ENCODE measurements at regions not wholly inside any gene's neighbourhood (a gene's known extent, or its start where the extent isn't known, plus 50 kb on each side); places are given as distances from the start of the nearest gene placed in this dataset.
"Not testable (repeated sequence)": the region's sequence is repeated elsewhere in the genome, so short reads cannot be mapped to it uniquely, and the experiment has no call there.

DNA sequence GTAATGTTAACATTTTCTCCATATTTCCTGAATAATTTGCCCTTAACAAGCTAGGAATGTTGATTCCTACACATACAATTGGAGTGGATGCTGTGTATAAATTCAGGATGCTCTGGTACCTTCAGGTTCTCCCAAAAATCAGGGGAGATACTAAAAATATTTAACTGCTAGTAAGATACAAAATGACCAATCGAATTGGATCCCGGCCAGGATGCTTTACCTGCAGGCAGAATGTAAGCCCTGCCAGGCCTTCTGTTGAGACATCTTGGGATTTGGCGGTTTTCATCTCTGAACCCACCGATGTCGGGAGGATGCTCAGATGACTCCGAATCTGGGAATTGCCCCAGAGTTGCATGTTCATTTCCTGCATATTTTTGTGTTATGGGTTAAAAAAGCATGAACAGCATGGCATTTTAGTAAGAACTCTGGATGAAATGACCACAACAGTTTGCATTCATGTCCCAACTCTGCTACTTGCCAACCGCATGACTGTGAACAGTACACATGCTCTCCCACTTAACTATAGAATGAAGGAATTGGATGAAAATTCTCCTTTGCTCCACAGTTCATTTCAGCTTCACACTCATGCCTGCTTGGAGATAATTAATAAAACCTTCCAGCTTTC, 241.4 kb upstream of the TBL1XR1 start:
- DNase-seq, result no peak

DNA sequence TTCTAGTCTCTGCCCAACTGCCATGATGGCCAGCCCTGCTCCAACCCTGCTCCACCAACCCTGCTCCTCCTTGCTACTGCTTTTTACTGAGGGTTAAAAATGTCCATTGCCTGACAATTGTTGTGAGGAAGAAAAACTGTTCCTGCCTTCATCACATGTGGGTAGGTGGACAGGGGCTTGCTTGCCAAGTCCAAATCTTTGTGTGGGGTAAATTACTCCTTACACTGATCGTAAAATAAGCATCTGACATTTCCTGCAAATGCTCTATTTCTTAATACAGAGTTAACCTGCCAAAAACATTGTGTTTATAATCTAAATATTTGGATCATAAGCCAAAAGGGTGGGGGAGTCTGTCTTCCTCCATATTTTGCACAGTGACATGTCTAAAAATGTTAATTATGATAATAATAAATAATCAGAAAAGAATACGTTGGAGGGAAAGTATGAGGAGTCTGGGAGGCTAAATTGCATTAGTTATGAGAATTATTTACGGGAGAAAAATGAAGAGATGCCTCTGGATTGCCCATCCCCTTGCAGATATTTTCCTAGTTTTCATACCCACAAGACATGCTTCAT, 242.5 kb upstream of the TBL1XR1 start:
- DNase-seq, result no peak

DNA sequence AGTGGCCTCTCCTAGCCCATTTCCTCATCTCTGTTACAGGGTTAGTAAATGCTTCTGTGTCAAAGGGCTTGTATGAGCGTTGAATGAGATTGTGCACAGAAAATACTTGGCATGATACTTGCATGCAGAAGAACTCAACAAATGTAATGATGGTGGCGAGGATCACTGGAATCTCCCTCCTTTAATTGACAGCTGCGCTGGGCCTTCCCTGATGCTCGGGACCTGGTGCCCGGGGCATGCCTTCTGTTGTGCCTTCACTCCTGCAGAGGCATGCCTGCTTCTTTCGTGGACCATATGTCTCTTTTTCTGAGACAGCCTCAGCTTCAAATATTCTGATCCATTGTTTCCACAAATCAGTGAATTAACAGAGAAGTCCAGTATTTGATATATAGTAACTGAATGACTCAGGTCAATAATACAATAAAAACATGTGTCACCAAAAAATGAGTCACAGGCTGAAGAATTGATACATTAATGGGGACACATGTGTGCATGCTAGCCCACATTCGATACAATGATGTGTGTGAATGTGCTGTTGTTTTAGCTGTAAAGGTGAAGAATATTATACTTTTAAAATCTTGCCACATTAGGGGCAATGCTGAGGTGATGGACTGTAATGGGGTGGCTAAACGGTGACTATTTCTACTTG, 243.3 kb upstream of the TBL1XR1 start:
- no peak for DNase-seq

DNA sequence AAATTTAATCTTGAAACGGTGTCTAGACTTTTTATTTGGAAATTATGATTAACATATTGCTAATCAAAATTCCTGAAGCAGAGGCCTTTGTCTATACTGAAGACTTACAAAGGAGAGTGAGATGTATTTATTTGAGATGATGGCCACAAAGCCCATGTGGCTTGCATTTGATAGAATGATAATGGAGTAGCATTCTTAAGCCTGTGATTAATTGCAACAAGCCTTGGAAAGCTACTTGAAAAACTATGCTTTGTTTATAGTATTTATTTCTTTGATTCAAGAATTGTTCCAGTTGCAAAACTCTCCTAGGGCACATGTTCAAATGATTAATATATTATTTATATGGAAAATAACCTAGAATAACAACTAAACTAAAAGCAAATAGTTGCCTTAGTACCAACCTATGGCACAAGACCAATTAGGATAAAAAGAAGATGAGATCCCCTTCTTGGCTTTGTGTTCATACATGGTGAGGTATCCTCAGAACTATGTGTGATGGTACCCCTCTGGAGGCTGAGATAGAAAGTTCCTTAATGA, 244.1 kb upstream of the TBL1XR1 start:
- no peak for DNase-seq

DNA sequence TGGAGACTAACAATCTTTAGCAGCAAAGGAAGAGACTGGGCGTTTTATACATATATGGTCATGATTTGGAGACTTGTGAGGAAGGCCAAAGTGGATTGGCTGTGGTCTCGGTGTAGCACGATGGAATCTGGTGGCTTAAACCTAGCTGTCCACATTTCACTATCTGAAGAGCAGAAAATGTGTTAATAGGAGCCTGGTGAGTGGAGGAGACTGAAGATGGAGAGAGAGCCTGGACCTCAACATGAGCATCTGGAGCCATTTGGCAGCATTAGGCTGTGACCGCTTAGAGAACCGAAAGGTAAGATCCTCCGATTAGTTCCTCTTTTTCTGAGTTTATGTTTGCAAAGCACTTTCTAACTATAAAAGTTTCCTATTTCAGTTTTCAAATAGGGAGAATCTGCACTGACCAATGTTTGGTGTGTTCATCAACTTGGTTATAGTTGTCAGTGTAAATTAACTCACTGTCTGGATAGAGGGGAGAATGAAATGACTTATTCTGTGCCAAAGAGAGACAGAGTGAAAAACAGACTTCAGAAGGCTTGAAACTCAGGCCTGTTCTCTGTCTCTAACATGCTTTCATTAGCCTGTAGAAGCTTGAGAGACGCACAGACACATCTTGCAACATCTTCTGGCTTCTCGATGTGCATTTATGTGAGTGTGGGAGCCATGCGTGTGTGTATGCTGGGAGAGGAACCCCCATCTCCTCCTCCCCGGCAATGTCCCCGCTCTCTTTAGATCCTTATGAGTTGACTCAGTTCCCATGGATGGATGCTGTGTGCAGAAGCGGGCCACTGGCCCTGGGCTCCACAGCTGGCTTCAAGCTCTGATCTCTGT, 244.7 kb upstream of the TBL1XR1 start:
- no peak for DNase-seq

DNA sequence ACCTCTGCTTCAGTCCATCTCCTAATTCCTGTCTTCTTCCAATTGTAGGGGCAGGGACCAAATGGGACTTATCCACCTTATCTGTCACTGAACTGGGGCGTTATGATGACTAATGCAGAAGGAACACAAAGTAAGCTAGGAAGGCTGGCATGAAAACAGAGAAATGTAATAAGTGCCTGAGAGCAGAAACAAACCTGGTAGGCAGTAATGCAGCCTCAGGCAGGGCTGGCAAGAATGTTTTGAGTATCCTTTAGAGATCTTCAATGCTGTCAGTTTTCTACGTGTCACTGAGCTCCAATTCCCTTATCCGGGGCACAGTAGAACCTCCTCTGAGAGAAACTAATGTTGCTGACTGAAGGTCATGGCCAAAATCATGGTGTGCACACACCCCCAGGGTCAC, 246.2 kb upstream of the TBL1XR1 start:
- DNase-seq, result no peak

DNA sequence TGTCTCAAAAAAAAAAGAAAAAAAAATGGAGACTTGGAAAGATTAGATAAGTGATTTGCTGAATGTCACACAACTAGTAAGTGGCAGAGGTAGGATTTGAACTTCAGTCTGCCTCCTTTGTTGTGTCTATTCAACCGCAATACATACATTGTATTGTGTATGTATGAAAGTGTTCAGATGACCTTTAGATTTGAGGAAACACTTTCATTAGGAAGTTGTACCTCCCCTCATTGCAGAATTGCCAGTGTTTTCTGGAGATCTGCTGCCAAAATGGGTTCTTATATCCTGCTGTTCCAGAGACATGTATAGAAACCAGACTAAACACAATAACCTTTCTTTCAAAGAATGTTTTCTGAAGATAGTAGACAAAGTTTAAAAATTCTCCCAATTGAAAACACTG, 247.4 kb upstream of the TBL1XR1 start:
- no peak for DNase-seq

DNA sequence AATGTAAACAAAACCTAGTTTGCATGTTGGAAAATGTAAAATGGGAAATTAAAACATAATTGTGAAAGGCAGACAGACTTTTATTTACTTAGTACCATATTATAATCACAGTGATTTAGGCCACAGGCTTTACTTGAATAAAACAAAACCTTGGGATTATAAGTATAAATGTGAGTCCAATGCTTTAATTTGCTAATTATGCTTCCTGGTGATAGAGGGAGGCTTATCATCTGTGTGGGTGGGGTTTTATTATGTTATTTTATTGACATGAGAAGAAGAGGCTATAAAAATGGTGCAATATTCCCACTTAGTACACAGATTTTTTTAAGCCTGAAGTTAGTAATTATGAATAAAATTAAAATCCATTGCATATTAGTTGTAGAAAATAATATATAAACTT, 248.3 kb upstream of the TBL1XR1 start:
- no peak for DNase-seq

DNA sequence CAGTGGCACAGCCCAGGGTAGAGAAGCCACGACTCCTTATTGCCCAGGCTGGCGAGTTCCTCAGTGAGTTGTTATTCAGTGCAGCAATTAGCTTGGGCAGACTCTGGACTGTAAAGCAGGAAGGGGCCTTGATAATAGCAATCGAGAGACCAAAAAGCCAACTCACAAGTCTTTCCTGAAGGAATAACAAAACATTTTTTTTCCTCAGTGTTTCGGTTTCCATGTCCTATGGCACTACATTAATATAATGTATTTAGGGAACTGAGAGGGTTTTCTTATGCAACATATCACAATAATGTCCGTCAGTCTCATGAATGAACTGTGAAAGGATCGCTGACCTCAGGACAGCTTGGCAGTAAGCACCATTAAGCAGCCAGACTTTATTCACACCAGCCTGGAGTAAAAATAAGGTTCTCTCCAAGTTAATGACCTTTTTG, 248.9 kb upstream of the TBL1XR1 start:
- no peak for DNase-seq

DNA sequence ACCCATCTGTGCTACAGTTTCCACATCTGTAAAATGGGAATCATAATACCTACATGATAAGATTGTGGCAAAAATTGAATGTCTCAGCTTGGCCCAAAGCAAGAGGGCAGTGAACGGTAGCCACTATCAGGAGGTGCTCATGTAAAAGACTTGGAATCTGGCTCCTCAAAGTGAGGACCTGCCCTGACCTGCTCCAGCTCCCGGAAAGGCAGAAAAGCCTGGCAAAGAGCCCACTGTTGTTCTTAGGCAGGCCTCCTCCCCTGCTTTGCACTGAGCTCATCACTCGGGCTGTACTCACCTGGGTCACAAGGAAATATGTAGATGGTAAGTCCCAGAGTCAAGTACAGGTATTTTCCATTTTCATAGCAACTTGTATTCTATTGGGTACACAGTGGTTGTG, 250.7 kb upstream of the TBL1XR1 start:
- no peak for DNase-seq

DNA sequence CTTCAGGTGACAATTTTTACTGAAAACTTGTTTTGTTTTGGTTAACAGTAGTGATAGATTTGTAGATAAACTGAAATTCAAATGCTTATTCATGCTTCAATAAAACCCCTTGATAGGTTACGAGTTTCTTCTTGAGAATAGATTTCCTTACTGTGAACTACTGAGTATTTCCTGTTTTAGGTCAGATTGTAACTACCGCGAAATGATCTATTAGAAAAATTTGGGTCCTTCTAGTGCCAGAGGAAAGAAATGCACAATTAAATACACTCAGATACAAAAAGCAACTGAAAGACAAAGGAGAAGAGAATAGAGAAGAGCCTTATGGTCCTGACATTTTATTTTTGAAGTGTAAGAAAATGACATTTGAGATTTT, 251.7 kb upstream of the TBL1XR1 start:
- no peak for DNase-seq

DNA sequence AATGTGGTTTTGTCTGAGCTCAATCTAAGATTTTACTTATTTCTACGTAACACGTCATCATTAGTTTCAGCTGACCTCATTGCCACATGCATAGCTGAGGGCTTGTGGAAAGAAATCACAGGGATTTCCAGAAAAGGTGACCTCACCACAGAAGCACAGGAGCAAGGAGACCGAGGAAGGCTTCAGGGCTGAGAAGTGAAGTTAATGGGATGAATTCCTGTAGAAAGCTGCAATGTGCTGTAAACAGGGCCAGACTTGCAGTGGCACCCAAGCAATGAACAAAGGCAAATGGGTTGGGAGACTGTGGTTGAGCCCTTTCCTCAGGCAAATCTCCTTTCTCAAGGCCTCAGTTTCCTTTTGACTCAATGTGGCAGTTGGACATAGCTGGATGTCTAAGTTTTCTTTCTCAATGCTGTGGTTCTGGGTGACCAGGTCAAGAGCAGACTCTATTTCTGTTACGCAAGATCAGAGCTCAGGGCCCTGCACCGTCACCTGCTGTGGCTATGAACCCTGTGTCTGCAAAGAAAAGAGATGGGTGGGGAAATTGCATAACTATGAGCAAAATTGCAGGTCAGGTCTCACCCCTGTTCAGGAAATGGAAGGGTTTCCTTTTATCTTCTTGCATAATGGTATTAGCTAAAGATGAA, 252.2 kb upstream of the TBL1XR1 start:
- no peak for DNase-seq

DNA sequence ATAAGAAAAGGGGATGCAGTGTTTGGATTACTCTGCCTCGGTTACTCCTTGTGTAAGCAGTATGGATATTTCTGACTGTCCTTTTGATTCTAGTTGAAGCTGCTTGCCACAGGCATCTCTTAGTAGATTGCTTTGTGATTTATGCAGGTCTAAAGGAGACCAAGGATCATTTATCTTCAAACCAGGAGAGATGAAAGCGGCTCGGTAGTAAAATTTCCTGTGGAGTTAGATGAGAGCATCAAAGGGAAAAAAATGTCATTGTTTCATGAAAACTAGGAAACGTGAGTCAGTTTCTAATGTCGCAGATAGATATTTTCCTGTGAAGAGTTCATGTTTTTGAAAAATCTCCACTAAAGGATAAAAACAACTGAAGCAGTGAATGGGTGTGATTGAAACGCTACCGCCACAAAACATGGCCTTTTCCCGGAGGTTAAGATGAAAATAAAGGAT, 254.0 kb upstream of the TBL1XR1 start:
- no peak for DNase-seq

DNA sequence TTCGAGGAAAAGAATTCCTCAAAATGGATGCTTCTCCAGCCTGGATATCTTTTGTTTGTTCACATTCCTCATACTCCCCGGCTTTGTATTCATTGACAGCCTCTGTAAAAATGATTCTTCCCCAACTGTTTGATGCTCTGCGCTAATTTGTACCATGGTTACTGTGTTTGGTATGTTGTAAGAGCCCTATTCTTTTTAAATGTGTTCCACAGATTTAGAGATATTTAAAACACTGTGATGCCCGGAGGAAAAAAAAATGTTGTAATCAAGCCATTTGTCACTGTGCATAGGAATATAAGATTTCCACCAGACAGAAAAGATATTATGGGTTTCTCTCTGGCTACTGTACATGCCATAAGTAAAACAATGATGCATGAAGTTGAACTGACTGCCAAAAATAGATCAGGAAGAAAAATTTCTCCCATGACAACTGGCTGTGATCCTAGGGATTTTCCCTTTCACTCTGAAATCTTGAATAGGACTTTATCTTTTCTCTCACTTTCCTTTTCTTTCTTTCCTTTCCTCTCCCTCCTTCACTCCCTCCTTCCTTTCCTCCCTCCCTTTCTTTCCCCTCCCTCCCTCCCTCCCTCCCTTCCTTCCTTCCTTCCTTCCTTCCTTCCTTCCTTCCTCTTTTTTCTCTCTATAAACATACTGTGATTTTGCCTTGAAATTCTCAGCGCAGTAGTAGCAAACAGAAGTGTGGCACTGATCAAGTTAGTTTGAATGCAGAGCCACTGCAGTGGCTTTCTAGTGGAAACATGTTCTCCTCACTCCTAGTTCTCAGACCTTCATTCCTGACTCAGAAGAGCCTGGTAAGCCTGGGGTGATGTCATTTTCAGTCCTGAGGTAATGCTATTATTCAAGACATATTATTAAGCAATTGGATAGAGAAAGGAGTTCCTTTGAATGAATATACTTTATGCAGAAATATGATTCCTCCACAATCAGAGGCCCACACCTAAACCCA, 254.9 kb upstream of the TBL1XR1 start:
- DNase-seq, result no peak

DNA sequence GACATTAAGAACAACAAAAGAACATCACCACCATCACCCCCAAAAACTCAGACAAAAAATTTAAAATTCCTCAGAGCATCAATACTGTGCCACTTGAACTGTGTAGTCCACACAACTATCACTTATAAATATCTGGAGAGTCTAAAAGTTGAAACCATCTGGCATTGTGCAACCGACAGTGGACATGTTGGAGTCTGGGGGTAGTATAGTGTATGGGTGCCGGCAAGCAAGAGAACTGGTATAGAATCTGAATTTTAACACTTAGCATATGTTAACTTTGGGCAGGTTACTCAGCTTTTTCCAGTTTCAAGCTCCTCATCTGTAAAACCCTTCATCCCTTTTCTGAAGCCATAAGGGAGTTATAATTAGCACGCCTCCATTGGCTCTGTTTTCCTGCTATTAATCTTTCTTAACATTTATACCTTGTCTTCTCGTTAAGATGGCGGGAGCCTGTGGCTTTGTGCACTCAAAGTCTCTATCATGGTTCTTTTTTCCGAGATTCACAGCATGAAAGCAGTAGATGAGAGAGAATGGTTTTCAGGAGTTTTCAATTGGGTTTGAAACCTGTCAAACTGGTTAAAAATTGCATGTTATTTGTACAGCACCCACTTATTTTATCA, 255.7 kb upstream of the TBL1XR1 start:
- DNase-seq, result no peak

DNA sequence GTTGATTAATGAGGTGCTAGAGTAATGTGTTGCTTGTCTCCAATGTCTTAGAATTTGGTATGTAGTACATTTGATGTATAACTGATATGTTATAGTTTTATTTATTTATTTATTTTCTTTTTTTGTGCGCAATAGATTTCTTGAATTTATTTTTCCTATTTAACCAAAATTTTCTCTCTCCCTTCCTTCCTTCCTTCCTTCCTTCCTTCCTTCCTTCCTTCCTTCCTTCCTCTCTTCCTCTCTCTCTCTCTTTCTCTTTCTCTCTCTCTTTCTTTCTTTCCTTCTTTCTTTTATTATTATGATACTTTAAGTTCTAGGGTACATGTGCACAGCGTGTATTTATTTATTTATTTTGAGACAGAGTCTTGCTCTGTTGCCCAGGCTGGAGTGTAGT, 256.2 kb upstream of the TBL1XR1 start:
- no peak for DNase-seq

DNA sequence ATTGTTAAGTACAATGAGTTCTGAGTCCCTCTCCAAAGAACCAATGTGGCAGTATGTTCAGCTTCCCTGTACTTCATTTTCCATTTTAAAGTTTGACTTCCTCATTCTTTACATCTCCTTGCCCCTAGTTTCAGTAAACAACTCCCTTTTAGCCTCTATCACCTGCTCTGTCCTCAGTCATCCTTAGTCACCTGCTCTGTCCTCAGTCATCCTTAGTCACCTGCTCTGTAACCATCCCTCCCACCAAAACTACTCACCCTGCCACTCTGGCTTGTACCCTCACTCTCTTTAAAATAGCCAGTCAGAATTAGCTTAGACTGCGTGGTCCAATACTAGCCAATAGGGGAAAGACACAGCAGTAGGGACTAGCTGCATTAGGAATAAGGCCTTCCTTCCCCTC, 259.9 kb upstream of the TBL1XR1 start:
- DNase-seq, result not testable (repeated sequence)

DNA sequence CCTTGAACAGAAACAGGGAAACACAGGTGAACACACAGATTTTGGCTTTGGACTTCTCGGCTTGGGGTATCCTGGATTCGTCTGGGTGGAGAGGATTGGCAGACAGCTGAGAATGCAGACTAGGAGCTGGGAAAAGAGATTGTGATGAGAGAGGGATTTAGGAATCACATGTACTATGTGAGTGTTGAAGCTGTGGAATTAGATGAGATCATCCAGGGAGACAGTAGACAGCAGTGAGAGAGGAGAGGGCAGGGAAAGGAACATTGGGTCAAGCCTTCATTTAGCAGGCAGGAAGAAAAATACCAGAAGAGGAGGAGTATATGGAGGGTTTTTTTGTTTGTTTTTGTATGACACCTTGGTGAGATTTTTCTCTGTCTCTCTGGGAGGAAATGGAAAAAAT, 262.1 kb upstream of the TBL1XR1 start:
- no peak for DNase-seq

DNA sequence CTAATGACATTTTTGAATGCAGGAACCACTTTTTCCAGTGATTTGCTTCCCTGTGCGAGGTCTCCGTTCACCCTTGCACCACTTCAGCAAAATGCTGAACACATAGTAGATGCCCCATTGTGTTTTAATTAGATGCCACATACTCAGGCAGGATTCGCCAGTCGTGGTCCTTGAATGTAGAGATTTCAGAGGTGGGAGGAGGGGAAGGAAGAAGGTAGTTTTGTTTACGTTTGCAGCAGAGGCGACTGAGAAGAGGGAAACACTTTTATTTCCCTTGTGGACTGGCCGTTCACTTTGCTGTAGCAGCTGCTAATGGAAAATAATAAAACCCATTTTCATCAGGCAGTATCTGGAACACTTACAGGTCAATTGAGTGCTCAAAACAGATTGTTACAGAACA, 262.8 kb upstream of the TBL1XR1 start:
- no peak for DNase-seq

DNA sequence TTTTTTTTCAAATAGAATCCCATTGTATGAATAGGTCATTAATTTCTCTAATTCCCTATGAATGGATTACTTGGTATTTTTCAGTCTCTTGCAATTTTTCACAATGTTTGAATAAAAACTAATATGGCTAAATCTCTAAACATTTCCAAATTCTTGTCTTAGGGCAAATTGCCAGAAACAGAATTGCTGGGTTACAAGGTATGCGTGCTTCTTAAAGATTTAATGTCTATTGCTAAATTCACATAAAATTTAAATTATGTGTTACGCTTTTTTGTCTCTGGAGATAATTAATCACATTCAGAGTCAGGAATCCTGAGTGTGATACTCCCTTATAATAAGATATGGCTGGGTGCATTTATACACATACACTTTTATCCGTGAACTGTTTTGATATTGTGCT, 264.5 kb upstream of the TBL1XR1 start:
- DNase-seq, result no peak

DNA sequence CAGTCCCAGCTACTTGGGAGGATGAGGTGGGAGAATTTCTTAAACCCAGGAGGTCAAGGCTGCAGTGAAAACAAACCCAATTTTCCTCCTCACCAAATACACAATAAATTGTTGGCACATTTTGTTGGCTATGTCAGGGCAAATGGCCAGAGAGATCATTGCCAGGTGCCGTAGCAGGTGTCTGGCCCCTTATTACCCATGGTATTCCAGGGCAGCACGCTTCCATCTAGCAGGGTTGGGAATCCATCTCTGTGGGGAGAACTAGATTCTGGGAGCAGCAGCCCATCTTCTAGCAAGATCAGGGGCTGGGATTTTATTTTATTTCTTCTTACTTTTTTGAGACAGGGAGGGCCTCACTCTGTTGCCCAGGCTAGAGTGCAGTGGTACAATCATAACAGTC, 266.1 kb upstream of the TBL1XR1 start:
- not testable (repeated sequence) for DNase-seq
